Lung (tissue), 11 donors: ENCODE measurements at regions not wholly inside any gene's neighbourhood (a gene's known extent, or its start where the extent isn't known, plus 50 kb on each side); places are given as distances from the start of the nearest gene placed in this dataset.
"Not testable (repeated sequence)": the region's sequence is repeated elsewhere in the genome, so short reads cannot be mapped to it uniquely, and the experiment has no call there.

ENCODE experiments used
- ATAC-seq: fragments of 200-7000 bp; cut with Tn5 transposase; one replicate; pipeline ENCODE4 v1.9.1; 2020; ENCODE audit warnings: moderate number of reproducible peaks; ENCODE audit not compliant: insufficient read depth, low FRiP score
- DNase-seq, 3 donors: peaks; one replicate each; pipeline ENCODE4 v3.0.0-alpha.2; 2013 to 2017
- H3K27ac ChIP-seq, 2 donors: one replicate each; pipeline ENCODE4 v1.5.1; 2013; ENCODE audit warnings: mild to moderate bottlenecking in 2 of 2, moderate library complexity in 2 of 2, control low read depth in 1 of 2, inconsistent platforms in 1 of 2, low read depth in 1 of 2, low read length in 1 of 2
- H3K27me3 ChIP-seq, 3 donors: one replicate each; pipeline ENCODE4 v1.5.1; 2013; ENCODE audit warnings: low read length in 2 of 3; ENCODE audit not compliant: control insufficient read depth in 3 of 3, insufficient read depth in 3 of 3
- H3K36me3 ChIP-seq, 4 donors: one replicate each; pipeline ENCODE4 v1.5.1; 2013; ENCODE audit warnings: low read length in 4 of 4, mild to moderate bottlenecking in 1 of 4, moderate library complexity in 1 of 4; ENCODE audit not compliant: control insufficient read depth in 4 of 4, insufficient read depth in 4 of 4
- H3K4me1 ChIP-seq, 5 donors: one replicate each; pipeline ENCODE4 v1.5.1; 2013; ENCODE audit warnings: low read length in 5 of 5, mild to moderate bottlenecking in 2 of 5, moderate library complexity in 1 of 5; ENCODE audit not compliant: control insufficient read depth in 5 of 5, insufficient read depth in 5 of 5
- H3K4me3 ChIP-seq: one replicate; pipeline ENCODE4 v1.5.1; 2013; ENCODE audit warnings: mild to moderate bottlenecking, control low read depth, moderate library complexity
- H3K9ac ChIP-seq, 2 donors: one replicate each; pipeline ENCODE4 v1.5.1; 2013; ENCODE audit warnings: low read length in 2 of 2, control low read depth in 1 of 2; ENCODE audit not compliant: insufficient read depth in 1 of 2
- H3K9me3 ChIP-seq, 4 donors: one replicate each; pipeline ENCODE4 v1.5.1; 2013; ENCODE audit warnings: low read length in 3 of 4, mild to moderate bottlenecking in 1 of 4, moderate library complexity in 1 of 4; ENCODE audit not compliant: control insufficient read depth in 4 of 4, insufficient read depth in 3 of 4
- WGBS, 2 donors: extraction: QIAGEN DNeasy Blood & Tissue Kit; methylation state at CpG; one replicate each; pipeline ENCODE4 v1.1.7; 2013; 5-methylcytosine and 5-hydroxymethylcytosine counted together
- TF ChIP-seq, protein P1 (sequence below): IDR thresholded peaks from 2 replicates; pipeline ENCODE4 v1.5.1; 2012; ENCODE audit warnings: mild to moderate bottlenecking; ENCODE audit errors: control extremely low read depth, extremely low read depth
- donor health status: control.
- donor health status: control.
- donor health status: Bipolar disorder and iron deficiency.
- donor health status: healthy.
- donor health status: DM: yes; HTN: yes; CAD: no.

DNA sequence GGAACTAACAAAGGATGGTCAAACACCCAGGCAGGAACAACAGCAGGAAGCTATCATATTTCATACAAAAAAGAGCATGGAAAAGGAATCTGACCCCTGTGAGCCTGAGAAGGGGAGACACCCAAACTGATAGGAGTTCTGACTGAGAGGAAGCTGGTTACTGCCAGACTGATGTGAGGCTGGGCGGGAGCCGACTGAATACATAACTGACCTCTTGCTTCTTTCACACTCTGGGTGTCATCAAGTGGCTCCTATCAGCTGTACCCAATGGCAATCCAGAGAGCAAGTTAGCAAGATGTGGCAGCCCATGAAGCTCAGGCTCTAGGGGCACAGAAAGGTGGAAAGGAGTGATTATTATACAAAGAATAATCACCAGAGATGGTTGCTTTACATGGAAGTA is 795.1 kb upstream of the HS3ST5 start:
- DNase-seq (no peak), ATAC-seq (no peak)
- TF ChIP-seq, protein P1, sequence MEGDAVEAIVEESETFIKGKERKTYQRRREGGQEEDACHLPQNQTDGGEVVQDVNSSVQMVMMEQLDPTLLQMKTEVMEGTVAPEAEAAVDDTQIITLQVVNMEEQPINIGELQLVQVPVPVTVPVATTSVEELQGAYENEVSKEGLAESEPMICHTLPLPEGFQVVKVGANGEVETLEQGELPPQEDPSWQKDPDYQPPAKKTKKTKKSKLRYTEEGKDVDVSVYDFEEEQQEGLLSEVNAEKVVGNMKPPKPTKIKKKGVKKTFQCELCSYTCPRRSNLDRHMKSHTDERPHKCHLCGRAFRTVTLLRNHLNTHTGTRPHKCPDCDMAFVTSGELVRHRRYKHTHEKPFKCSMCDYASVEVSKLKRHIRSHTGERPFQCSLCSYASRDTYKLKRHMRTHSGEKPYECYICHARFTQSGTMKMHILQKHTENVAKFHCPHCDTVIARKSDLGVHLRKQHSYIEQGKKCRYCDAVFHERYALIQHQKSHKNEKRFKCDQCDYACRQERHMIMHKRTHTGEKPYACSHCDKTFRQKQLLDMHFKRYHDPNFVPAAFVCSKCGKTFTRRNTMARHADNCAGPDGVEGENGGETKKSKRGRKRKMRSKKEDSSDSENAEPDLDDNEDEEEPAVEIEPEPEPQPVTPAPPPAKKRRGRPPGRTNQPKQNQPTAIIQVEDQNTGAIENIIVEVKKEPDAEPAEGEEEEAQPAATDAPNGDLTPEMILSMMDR, result no peak
- Histone ChIP-seq H3K9me3 (peaks cover 0 to 2% (median 0%) of the 10 kb centered on the region in 4 donors), H3K4me1 (no peaks in the 10 kb centered on the region), H3K9ac (no peak overlapping the region), H3K27me3 (no peaks in the 10 kb centered on the region), H3K4me3 (no peak overlapping the region), H3K27ac (no peak overlapping the region), H3K36me3 (no peaks in the 10 kb centered on the region)
- 55 to 73% methylated on average over 2 of the region's 2 CpGs for WGBS, 2 donors

DNA sequence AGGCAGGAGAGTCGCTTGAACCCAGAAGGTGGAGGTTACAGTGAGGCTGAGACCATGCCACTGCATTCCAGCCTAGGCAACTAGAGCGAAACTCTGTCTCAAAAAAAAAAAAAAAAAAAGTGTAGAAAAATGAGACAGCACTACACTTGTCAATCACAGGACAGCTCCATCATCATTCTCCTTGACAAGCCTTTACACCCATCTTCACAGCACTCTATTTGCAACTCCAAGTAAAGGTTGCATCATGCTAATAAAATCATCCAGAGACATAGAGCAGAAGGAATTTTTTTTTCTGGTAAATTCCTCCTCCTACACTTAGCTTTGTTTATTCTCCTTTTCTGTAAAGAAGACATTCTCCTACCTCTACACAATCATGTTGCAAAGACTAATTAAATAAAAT is 791.0 kb upstream of the HS3ST5 start:
- H3K4me3 ChIP-seq, result no peak overlapping the region
- DNase-seq, result no peak
- H3K4me1 ChIP-seq, result no peaks in the 10 kb centered on the region
- H3K9me3 ChIP-seq, result peaks cover 0 to 6% (median 0%) of the 10 kb centered on the region in 4 donors
- H3K27ac ChIP-seq, result no peak overlapping the region
- no peaks in the 10 kb centered on the region for H3K27me3 ChIP-seq
- TF ChIP-seq, protein P1, result no peak
- no peak overlapping the region for H3K9ac ChIP-seq
- 86 to 90% methylated on average over 2 of the region's 2 CpGs for WGBS, 2 donors
- H3K36me3 ChIP-seq, result no peaks in the 10 kb centered on the region
- no peak for ATAC-seq

DNA sequence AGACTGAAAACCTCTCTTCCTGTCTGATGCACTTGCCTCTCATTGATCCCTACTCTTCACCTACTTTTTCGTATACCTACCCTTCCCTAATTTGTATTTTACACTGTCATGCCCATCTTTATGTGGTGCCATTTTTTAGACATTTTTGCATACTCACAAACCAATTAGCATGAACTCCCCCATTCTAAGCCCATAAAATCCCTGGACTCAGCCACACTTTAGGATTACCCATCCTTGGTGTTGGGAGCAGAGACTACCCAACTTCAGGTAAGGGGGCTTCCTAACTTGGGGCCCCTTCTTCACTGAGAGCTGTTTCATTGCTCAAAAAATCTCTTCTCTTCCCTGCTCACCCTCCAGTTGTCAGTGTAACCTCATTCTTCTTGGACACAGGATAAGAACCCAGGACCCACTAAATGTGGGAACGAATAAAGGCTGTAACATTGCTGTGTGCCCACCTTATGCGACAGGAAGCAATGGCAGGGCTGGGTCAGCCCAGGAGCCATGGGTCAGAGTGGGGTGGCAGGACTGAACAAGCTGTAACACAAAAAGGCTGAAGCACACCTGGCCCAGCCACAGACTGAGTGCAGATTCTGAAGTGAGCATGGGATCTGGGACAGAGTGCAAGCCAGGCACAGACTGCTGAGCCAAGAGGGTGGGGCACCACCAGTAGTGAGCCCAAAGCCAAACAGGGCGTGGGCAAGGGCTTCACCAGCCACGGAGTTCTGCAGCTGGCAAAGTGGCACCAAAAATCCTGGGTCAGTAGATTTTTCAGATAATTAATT is 789.1 kb upstream of the HS3ST5 start:
- Histone ChIP-seq H3K4me3 (no peak overlapping the region), H3K9me3 (peaks cover 0 to 4% (median 0%) of the 10 kb centered on the region in 4 donors), H3K36me3 (no peaks in the 10 kb centered on the region), H3K27ac (no peak overlapping the region), H3K9ac (no peak overlapping the region), H3K27me3 (no peaks in the 10 kb centered on the region), H3K4me1 (no peaks in the 10 kb centered on the region)
- TF ChIP-seq, protein P1, result no peak
- ATAC-seq, result no peak
- no peak for DNase-seq
- WGBS, 2 donors, result 81 to 87% methylated on average over 5 of the region's 5 CpGs

DNA sequence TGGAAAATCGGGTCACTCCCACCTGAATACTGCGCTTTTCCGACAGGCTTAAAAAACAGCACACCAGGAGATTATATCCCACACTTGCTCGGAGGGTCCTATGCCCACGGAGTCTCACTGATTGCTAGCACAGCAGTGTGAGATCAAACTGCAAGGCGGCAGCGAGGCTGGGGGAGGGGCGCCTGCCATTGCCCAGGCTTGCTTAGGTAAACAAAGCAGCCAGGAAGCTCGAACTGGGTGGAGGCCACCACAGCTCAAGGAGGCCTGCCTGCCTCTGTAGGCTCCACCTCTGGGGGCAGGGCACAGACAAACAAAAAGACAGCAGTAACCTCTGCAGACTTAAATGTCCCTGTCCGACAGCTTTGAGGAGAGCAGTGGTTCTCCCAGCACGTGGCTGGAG is 778.7 kb upstream of the HS3ST5 start:
- not testable (repeated sequence) for H3K9ac ChIP-seq, H3K4me1 ChIP-seq, H3K27me3 ChIP-seq, ATAC-seq, DNase-seq, H3K4me3 ChIP-seq, H3K27ac ChIP-seq, H3K9me3 ChIP-seq, H3K36me3 ChIP-seq
- WGBS, 2 donors, result 88 to 92% methylated on average over 11 of the region's 11 CpGs
